ENCODE measurements at regions not wholly inside any gene's neighbourhood (a gene's known extent, or its start where the extent isn't known, plus 50 kb on each side); places are given as distances from the start of the nearest gene placed in this dataset.

- H3K4me1 ChIP-seq (ENCODE audit: control insufficient read depth in 2 of 2, insufficient read depth in 2 of 2, low read length in 2 of 2) = no peaks in the 10 kb centered on the region
- H3K36me3 ChIP-seq (ENCODE audit: control insufficient read depth in 2 of 2, insufficient read depth in 2 of 2, low read length in 1 of 2) = no peaks in the 10 kb centered on the region
- H3K27me3 ChIP-seq (ENCODE audit: control insufficient read depth in 2 of 2, insufficient read depth in 1 of 2, low read length in 1 of 2) = peaks cover 4 to 15% of the 10 kb centered on the region in 2 donors
- H3K27ac ChIP-seq (ENCODE audit: low read depth in 1 of 2, low read length in 1 of 2) = no peak overlapping the region
- no peak for DNase-seq (ENCODE audit: low read depth in 6 of 9, low spot score in 9 of 9)
- H3K9me3 ChIP-seq (ENCODE audit: control insufficient read depth in 2 of 2, insufficient read depth in 1 of 2, low read length in 1 of 2) = no peaks in the 10 kb centered on the region
- H3K4me3 ChIP-seq (ENCODE audit: low read length in 2 of 2) = no peak overlapping the region
- 45% methylated on average over 8 of the region's 8 CpGs for WGBS
These were observed 69.3 kb upstream of the IRX4 start for GRCh38 chr5:1952021-1952420.

GRCh38 chr5:1951165-1951816 is 68.6 kb upstream of the IRX4 start:
- Histone ChIP-seq H3K4me3 (ENCODE audit: low read length in 2 of 2) (no peak overlapping the region), H3K4me1 (ENCODE audit: control insufficient read depth in 2 of 2, insufficient read depth in 2 of 2, low read length in 2 of 2) (no peaks in the 10 kb centered on the region), H3K9me3 (ENCODE audit: control insufficient read depth in 2 of 2, insufficient read depth in 1 of 2, low read length in 1 of 2) (no peaks in the 10 kb centered on the region), H3K27ac (ENCODE audit: low read depth in 1 of 2, low read length in 1 of 2) (no peak overlapping the region), H3K27me3 (ENCODE audit: control insufficient read depth in 2 of 2, insufficient read depth in 1 of 2, low read length in 1 of 2) (peaks cover 4 to 17% of the 10 kb centered on the region in 2 donors), H3K36me3 (ENCODE audit: control insufficient read depth in 2 of 2, insufficient read depth in 2 of 2, low read length in 1 of 2) (no peaks in the 10 kb centered on the region)
- no peak for DNase-seq (ENCODE audit: low read depth in 6 of 9, low spot score in 9 of 9)
- 97% methylated on average over 54 of the region's 54 CpGs for WGBS

- 97% methylated on average over 22 of the region's 22 CpGs for WGBS
- Histone ChIP-seq H3K36me3 (ENCODE audit: control insufficient read depth in 2 of 2, insufficient read depth in 2 of 2, low read length in 1 of 2) (no peaks in the 10 kb centered on the region), H3K27ac (ENCODE audit: low read depth in 1 of 2, low read length in 1 of 2) (no peak overlapping the region), H3K4me3 (ENCODE audit: low read length in 2 of 2) (no peak overlapping the region), H3K27me3 (ENCODE audit: control insufficient read depth in 2 of 2, insufficient read depth in 1 of 2, low read length in 1 of 2) (peaks cover 4 to 17% of the 10 kb centered on the region in 2 donors), H3K4me1 (ENCODE audit: control insufficient read depth in 2 of 2, insufficient read depth in 2 of 2, low read length in 2 of 2) (no peaks in the 10 kb centered on the region), H3K9me3 (ENCODE audit: control insufficient read depth in 2 of 2, insufficient read depth in 1 of 2, low read length in 1 of 2) (no peaks in the 10 kb centered on the region)
- no peak for DNase-seq (ENCODE audit: low read depth in 6 of 9, low spot score in 9 of 9)
These were observed 68.0 kb upstream of the IRX4 start for GRCh38 chr5:1950708-1951103.

GRCh38 chr5:1950096-1950707 is 67.5 kb upstream of the IRX4 start:
- no peak overlapping the region for H3K27ac ChIP-seq (ENCODE audit: low read depth in 1 of 2, low read length in 1 of 2)
- DNase-seq (ENCODE audit: low read depth in 6 of 9, low spot score in 9 of 9) = no peak
- H3K4me1 ChIP-seq (ENCODE audit: control insufficient read depth in 2 of 2, insufficient read depth in 2 of 2, low read length in 2 of 2) = no peaks in the 10 kb centered on the region
- no peaks in the 10 kb centered on the region for H3K9me3 ChIP-seq (ENCODE audit: control insufficient read depth in 2 of 2, insufficient read depth in 1 of 2, low read length in 1 of 2)
- peaks cover 4 to 17% of the 10 kb centered on the region in 2 donors for H3K27me3 ChIP-seq (ENCODE audit: control insufficient read depth in 2 of 2, insufficient read depth in 1 of 2, low read length in 1 of 2)
- 87% methylated on average over 32 of the region's 32 CpGs for WGBS
- no peaks in the 10 kb centered on the region for H3K36me3 ChIP-seq (ENCODE audit: control insufficient read depth in 2 of 2, insufficient read depth in 2 of 2, low read length in 1 of 2)
- no peak overlapping the region for H3K4me3 ChIP-seq (ENCODE audit: low read length in 2 of 2)

GRCh38 chr5:1949253-1949652 is 66.5 kb upstream of the IRX4 start:
- WGBS = 97% methylated on average over 18 of the region's 18 CpGs
- no peaks in the 10 kb centered on the region for H3K4me1 ChIP-seq (ENCODE audit: control insufficient read depth in 2 of 2, insufficient read depth in 2 of 2, low read length in 2 of 2)
- peak overlapping the region in 1 of 2 donors; percentile 52 for H3K27ac ChIP-seq (ENCODE audit: low read depth in 1 of 2, low read length in 1 of 2)
- H3K36me3 ChIP-seq (ENCODE audit: control insufficient read depth in 2 of 2, insufficient read depth in 2 of 2, low read length in 1 of 2) = no peaks in the 10 kb centered on the region
- no peak overlapping the region for H3K4me3 ChIP-seq (ENCODE audit: low read length in 2 of 2)
- H3K27me3 ChIP-seq (ENCODE audit: control insufficient read depth in 2 of 2, insufficient read depth in 1 of 2, low read length in 1 of 2) = peaks cover 4 to 17% of the 10 kb centered on the region in 2 donors
- H3K9me3 ChIP-seq (ENCODE audit: control insufficient read depth in 2 of 2, insufficient read depth in 1 of 2, low read length in 1 of 2) = no peaks in the 10 kb centered on the region
- no peak for DNase-seq (ENCODE audit: low read depth in 6 of 9, low spot score in 9 of 9)

GRCh38 chr5:1948663-1949191 is 66.0 kb upstream of the IRX4 start:
- no peaks in the 10 kb centered on the region for H3K36me3 ChIP-seq (ENCODE audit: control insufficient read depth in 2 of 2, insufficient read depth in 2 of 2, low read length in 1 of 2)
- H3K4me3 ChIP-seq (ENCODE audit: low read length in 2 of 2) = no peak overlapping the region
- H3K4me1 ChIP-seq (ENCODE audit: control insufficient read depth in 2 of 2, insufficient read depth in 2 of 2, low read length in 2 of 2) = no peaks in the 10 kb centered on the region
- peak in 1 of 9 donors; percentile 4 for DNase-seq (ENCODE audit: low read depth in 6 of 9, low spot score in 9 of 9)
- H3K27ac ChIP-seq (ENCODE audit: low read depth in 1 of 2, low read length in 1 of 2) = peak overlapping the region in 1 of 2 donors; percentile 52
- no peaks in the 10 kb centered on the region for H3K9me3 ChIP-seq (ENCODE audit: control insufficient read depth in 2 of 2, insufficient read depth in 1 of 2, low read length in 1 of 2)
- peaks cover 4 to 17% of the 10 kb centered on the region in 2 donors for H3K27me3 ChIP-seq (ENCODE audit: control insufficient read depth in 2 of 2, insufficient read depth in 1 of 2, low read length in 1 of 2)
- 86% methylated on average over 26 of the region's 26 CpGs for WGBS

GRCh38 chr5:1948111-1948510 is 65.4 kb upstream of the IRX4 start:
- Histone ChIP-seq H3K4me1 (ENCODE audit: control insufficient read depth in 2 of 2, insufficient read depth in 2 of 2, low read length in 2 of 2) (no peaks in the 10 kb centered on the region), H3K27ac (ENCODE audit: low read depth in 1 of 2, low read length in 1 of 2) (peak overlapping the region in 1 of 2 donors; percentile 18)

GRCh38 chr5:1946776-1947175 is 64.1 kb upstream of the IRX4 start:
- no peaks in the 10 kb centered on the region for H3K36me3 ChIP-seq (ENCODE audit: control insufficient read depth in 2 of 2, insufficient read depth in 2 of 2, low read length in 1 of 2)
- 87% methylated on average over 13 of the region's 13 CpGs for WGBS
- no peaks in the 10 kb centered on the region for H3K4me1 ChIP-seq (ENCODE audit: control insufficient read depth in 2 of 2, insufficient read depth in 2 of 2, low read length in 2 of 2)
- no peak for DNase-seq (ENCODE audit: low read depth in 6 of 9, low spot score in 9 of 9)
- no peak overlapping the region for H3K27ac ChIP-seq (ENCODE audit: low read depth in 1 of 2, low read length in 1 of 2)
- H3K4me3 ChIP-seq (ENCODE audit: low read length in 2 of 2) = no peak overlapping the region
- H3K9me3 ChIP-seq (ENCODE audit: control insufficient read depth in 2 of 2, insufficient read depth in 1 of 2, low read length in 1 of 2) = no peaks in the 10 kb centered on the region
- peaks cover 0 to 6% of the 10 kb centered on the region in 2 donors for H3K27me3 ChIP-seq (ENCODE audit: control insufficient read depth in 2 of 2, insufficient read depth in 1 of 2, low read length in 1 of 2)

More at GRCh38 chr5:1948111-1948510, 65.4 kb upstream of the IRX4 start:
- 38% methylated on average over 10 of the region's 10 CpGs for WGBS
- peaks cover 4 to 17% of the 10 kb centered on the region in 2 donors for H3K27me3 ChIP-seq (ENCODE audit: control insufficient read depth in 2 of 2, insufficient read depth in 1 of 2, low read length in 1 of 2)
- H3K9me3 ChIP-seq (ENCODE audit: control insufficient read depth in 2 of 2, insufficient read depth in 1 of 2, low read length in 1 of 2) = no peaks in the 10 kb centered on the region
- no peak for DNase-seq (ENCODE audit: low read depth in 6 of 9, low spot score in 9 of 9)
- H3K36me3 ChIP-seq (ENCODE audit: control insufficient read depth in 2 of 2, insufficient read depth in 2 of 2, low read length in 1 of 2) = no peaks in the 10 kb centered on the region
- H3K4me3 ChIP-seq (ENCODE audit: low read length in 2 of 2) = no peak overlapping the region

GRCh38 chr5:1946122-1946677 is 63.5 kb upstream of the IRX4 start:
- Histone ChIP-seq H3K27me3 (ENCODE audit: control insufficient read depth in 2 of 2, insufficient read depth in 1 of 2, low read length in 1 of 2) (peaks cover 0 to 2% of the 10 kb centered on the region in 2 donors), H3K9me3 (ENCODE audit: control insufficient read depth in 2 of 2, insufficient read depth in 1 of 2, low read length in 1 of 2) (no peaks in the 10 kb centered on the region), H3K4me1 (ENCODE audit: control insufficient read depth in 2 of 2, insufficient read depth in 2 of 2, low read length in 2 of 2) (no peaks in the 10 kb centered on the region), H3K27ac (ENCODE audit: low read depth in 1 of 2, low read length in 1 of 2) (no peak overlapping the region), H3K36me3 (ENCODE audit: control insufficient read depth in 2 of 2, insufficient read depth in 2 of 2, low read length in 1 of 2) (no peaks in the 10 kb centered on the region), H3K4me3 (ENCODE audit: low read length in 2 of 2) (no peak overlapping the region)
- no peak for DNase-seq (ENCODE audit: low read depth in 6 of 9, low spot score in 9 of 9)
- 84% methylated on average over 17 of the region's 17 CpGs for WGBS

All from thymus (tissue), 11 donors.